PFSK-1 (cell line): ENCODE measurements at regions not wholly inside any gene's neighbourhood (a gene's known extent, or its start where the extent isn't known, plus 50 kb on each side); places are given as distances from the start of the nearest gene placed in this dataset.

Source experiments
- POLR2AphosphoS5 ChIP-seq: IDR thresholded peaks from 2 replicates; pipeline ENCODE4 v1.6.1; 2012; ENCODE audit warnings: low read depth, mild to moderate bottlenecking, control low read depth, low read length, moderate library complexity
- TF ChIP-seq, protein P1 (sequence below), 2 experiments: IDR thresholded peaks; 2 replicates each; pipeline versions ENCODE4 v1.6.1 to v1.8.0; 2011 to 2012; ENCODE audit warnings: low read depth in 2 of 2, low read length in 2 of 2, control low read depth in 1 of 2, inconsistent platforms in 1 of 2, mild to moderate bottlenecking in 1 of 2, moderate library complexity in 1 of 2; ENCODE audit not compliant: insufficient read depth in 1 of 2

DNA sequence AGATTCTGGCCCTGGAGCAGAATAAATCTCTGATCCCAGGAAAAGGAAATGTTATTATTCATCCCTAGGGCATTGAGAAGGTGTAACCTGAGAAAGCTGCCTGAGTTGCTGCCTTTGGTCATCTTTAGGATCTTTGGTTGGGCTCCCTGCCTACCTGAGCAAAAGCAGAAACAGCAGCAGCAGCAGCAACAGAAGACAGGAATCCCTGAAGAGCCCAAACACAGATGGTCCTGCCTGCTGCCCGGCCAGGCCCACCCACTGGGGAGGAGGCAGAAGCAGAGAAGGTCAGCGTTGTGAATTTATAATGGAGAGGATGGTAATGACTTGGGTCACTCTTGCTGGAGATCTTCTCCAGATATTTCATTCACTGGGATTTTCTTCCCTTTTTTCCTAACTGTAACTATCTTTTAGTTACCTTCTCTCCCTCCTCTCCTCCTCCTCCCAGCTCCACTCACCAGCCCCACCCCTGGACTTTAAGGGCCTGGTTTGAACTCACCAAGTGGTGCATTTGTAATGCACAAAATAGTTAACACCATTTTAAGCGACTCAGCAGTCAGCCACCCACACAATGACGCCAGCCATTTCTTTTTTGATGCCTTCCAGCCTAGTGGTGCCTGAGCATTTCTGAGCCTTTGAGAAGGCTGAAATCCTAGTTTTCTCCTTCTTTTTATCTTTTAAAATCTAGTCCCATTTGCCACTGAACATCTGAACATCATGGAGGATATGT, 91.7 kb downstream of the HSPH1 start:
- no peak for TF ChIP-seq POLR2AphosphoS5
- TF ChIP-seq, protein P1, sequence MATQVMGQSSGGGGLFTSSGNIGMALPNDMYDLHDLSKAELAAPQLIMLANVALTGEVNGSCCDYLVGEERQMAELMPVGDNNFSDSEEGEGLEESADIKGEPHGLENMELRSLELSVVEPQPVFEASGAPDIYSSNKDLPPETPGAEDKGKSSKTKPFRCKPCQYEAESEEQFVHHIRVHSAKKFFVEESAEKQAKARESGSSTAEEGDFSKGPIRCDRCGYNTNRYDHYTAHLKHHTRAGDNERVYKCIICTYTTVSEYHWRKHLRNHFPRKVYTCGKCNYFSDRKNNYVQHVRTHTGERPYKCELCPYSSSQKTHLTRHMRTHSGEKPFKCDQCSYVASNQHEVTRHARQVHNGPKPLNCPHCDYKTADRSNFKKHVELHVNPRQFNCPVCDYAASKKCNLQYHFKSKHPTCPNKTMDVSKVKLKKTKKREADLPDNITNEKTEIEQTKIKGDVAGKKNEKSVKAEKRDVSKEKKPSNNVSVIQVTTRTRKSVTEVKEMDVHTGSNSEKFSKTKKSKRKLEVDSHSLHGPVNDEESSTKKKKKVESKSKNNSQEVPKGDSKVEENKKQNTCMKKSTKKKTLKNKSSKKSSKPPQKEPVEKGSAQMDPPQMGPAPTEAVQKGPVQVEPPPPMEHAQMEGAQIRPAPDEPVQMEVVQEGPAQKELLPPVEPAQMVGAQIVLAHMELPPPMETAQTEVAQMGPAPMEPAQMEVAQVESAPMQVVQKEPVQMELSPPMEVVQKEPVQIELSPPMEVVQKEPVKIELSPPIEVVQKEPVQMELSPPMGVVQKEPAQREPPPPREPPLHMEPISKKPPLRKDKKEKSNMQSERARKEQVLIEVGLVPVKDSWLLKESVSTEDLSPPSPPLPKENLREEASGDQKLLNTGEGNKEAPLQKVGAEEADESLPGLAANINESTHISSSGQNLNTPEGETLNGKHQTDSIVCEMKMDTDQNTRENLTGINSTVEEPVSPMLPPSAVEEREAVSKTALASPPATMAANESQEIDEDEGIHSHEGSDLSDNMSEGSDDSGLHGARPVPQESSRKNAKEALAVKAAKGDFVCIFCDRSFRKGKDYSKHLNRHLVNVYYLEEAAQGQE (IDR thresholded peaks at IDR 0.05; ENCODE audit: insufficient read depth in 1 of 2, low read depth in 2 of 2, low read length in 2 of 2), result no peak
